SH-SY5Y (cell line): ENCODE measurements at regions not wholly inside any gene's neighbourhood (a gene's known extent, or its start where the extent isn't known, plus 50 kb on each side); places are given as distances from the start of the nearest gene placed in this dataset.

Experiments
- GATA2 ChIP-seq: IDR thresholded peaks from 2 replicates; pipeline ENCODE4 v1.6.1; 2011; ENCODE audit warnings: mild to moderate bottlenecking, low read depth, low read length
- GATA3 ChIP-seq: IDR thresholded peaks from 2 replicates; pipeline ENCODE4 v1.6.1; 2011; ENCODE audit warnings: low read depth, mild to moderate bottlenecking, low read length, moderate library complexity

- TF ChIP-seq GATA3 (no peak), GATA2 (no peak)
Measured at GRCh38 chr5:1735320-1735970, 64.2 kb downstream of the MRPL36 start.
